ENCODE measurements at regions not wholly inside any gene's neighbourhood (a gene's known extent, or its start where the extent isn't known, plus 50 kb on each side); places are given as distances from the start of the nearest gene placed in this dataset.
"Not testable (repeated sequence)": the region's sequence is repeated elsewhere in the genome, so short reads cannot be mapped to it uniquely, and the experiment has no call there.

DNA sequence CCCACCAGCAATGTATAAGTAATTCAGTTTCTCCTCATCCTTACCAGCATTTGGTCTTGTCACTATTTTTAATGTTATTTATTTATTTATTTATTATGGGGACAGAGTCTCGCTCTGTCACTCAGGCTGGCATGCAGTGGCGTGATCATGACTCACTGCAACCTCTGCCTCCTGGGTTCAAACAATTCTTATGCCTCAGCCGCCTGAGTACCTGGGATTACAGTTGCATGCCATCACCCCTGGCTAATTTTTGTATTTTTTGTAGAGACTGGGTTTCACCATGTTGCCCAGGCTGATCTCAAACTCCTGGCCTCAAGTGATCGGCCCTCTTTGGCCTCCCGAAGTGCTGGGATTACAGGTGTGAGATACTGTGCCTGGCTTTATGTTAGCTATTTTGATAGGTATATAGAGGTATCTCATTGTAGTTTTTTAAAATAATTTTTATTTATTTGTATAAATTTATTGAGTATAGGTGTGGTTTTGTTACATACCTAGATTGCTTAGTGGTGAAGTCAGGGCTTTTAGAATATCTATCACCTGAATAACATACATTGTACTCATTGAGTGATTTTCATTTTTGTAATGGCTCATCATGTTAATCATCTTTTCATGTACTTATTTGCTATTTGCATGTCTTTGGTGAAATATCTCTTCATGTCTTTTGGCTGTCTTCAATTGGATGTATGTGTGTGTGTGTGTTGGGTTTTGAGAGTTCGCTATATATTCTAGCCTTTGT lies 53.3 kb downstream of the TANC2 start:
- no peak for DNase-seq

DNA sequence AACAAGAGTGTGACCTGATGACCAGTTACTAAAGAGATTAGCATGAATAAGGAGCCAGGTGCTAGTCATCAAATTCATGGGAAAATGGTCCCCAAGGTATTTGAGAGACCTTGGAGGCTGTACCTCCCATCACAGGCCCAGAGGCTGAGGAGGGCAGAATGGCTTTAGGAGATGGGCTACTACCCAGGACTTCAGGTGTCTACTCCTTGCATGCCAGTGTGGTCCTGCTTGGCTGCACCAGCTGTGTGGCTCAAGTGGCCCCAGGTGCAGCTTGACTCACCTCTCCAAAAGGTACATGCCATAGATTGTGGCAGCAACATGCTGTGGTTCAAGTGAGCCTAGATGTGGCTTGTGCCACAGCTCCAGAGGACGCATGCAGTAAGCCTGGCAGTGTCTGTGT lies 56.5 kb downstream of the TANC2 start:
- DNase-seq, result no peak

DNA sequence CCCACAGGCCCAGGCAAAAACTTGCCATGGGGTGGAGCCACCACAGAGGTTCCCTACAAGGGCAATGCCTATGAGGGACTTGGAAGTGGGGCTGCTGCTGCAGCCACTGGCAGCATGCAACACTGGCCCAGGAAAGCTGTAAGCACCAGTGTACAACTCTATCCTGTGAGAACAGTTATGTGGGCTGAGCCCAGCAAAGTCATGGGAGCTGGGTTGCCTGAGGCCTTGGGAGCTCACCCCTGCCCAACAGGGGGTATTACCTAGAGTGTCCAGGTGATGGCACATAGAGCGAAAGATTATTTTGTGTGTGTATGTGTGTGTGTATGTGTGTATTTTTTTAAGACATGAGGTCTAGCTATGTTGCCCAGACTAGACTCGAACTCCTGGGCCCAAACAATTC lies 57.0 kb downstream of the TANC2 start:
- no peak for DNase-seq

DNA sequence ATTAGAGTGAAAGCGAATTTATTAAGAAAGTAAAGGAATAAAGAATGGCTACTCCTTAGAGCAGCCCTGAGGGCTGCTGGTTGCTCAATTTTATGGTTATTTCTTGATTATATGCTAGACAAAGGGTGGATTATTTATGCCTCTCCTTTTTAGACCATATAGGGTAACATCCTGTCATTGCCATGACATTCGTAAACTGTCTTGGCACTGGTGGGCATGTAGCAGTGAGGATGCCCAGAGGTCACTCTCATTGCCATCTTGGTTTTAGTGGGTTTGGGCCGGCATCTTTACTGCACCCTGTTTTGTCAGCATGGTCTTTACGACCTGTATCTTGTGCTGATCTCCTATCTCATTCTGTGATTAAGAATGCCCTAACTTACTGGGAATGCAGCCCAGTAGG lies 58.2 kb downstream of the TANC2 start:
- DNase-seq, result no peak

DNA sequence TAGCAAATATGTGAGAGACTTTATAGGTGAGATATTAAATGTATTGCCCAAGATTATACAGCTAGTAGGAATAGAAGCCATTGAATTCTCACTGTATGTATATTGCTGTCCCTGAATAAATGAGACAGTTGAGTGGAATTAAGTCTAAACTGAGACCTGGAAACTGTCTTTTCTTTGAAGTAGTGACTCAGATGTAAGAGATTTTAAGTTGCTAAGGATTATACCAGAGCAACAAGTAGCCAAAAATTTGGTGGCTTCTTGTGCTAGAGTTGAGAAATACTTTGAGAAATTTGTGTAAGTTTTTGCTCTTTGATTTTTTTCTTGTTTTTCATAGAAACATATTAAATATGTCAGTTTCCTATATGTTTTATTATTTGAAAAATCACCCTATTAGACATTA lies 58.7 kb downstream of the TANC2 start:
- DNase-seq, result no peak

DNA sequence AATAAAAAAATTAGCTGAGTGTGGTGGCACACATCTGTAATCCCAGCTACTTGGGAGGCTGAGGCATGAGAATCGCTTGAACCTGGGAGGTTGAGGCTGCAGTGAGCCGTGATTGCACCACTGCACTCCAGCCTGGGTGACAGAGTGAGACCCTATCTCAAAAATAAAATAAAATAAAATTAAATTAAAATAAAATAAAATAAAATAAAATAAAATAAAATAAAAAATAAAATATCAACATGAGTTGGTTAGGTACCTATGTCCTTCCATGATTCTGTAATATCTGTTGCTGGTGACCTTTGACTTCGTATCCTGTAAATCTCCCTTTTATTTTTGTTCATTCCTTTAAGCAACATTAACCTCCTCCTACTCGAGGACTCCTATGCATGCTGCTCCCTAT lies 59.6 kb downstream of the TANC2 start:
- DNase-seq, result not testable (repeated sequence)

DNA sequence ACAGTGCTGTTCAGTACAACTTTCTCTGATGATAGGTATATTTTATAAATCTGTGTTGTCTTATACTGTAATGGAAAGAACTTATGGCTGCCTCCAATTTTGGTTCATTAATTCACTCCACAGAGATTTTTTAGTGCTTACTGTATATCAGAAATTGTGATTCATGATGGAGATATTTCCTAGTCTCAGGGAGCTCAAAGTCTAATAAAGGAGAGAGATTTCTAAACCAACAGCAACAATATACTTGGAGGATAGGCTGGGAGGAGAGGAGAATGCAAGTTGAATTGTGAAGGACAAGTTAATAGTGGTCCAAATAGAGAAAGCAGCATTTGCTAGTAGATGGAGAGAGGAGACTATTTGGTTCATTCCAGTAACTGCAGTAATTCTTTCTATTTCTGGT lies 63.5 kb downstream of the TANC2 start:
- no peak for DNase-seq

DNA sequence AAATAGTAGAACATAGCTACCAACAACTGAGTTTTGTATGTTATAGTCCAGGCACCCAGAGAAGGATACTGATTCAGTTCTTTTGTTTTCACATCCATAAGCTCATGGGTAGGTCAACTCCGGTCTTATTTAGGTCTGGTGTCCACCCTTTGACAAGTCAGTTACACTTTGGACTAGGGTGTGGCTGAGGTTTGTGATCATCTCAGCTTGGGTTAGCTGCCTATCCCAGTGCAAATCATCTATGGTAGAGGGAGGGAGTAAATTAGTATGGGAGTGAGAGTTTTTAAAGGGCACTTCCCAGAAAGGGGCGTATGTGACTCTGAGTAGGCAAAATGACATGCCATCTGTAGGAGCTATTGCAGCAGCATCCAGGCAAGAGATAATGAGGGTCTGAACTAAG lies 66.1 kb downstream of the TANC2 start:
- DNase-seq, result no peak

DNA sequence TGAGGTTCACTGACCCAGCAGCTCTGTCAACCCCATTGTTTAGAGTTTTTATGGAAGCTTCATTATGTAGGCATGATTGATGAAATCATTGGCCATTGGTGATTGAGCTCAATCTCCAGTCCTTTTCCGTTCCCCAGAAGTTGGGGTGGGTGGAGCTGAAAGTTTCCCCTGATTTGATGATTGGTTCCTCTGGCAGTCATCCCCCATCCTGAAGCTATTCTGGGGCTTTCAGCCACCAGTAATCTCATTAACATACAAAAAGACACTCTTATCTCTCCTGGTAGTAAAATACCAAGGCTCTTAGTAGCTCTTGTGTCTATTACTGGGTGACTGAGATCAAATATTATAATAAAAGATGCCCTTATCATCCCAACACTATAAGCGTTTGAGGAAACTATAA lies 67.1 kb downstream of the TANC2 start:
- DNase-seq, result no peak

DNA sequence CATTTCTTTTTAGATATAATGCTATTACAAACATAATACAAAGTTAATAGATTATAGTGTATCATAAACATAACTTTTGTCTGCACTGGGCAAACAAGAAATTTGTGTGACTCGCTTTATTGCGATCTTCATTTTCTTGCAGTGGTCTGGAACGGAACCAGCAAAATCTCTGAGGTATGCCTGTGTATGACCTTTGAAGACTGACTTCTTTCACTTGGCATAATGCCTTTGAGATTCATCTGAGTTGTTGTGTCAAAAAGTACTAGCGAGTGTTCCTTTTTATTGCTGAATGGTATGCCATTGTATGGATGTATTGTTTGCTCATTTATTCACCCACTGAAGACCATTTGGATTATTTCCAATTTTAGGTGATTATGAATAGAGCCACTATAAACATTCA lies 69.2 kb downstream of the TANC2 start:
- DNase-seq, result no peak

DNA sequence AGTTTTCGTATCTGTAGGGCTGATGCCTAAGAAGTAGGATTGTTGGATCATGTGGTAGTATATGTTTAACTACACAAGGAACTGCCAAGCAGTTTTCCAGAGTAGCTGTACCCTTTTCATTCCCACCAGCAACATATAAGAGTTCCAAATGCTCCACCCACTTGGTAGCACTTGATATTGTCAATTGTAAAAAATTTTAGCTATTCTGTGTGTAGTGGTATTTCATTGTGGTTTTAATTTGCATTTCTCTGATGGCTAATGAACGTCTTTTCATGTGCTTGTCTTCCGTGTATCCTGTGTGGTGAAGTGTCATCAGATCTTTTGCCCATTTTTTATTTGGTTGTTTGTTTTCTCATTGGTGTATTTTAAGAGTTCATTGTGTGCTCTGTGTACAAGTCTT lies 69.7 kb downstream of the TANC2 start:
- no peak for DNase-seq

DNA sequence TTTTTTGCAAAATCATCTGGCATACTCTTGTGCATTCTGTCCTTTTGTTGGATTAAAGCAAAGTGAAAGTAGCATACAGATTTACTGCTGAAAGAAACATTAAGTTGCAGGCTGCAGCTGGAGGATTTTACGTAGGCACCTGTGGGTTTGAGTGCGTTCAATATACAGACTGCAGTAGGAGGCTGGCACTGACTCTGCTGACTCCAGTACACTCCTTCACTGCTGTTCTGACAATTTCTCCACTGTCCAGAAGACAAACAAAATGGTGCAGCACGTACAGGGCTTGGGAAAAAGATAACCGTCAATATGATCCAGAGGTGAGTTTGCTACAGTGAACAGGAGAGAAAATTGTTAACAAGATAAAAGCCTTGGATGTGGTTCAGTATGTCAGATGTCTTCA lies 73.3 kb downstream of the TANC2 start:
- no peak for DNase-seq

DNA sequence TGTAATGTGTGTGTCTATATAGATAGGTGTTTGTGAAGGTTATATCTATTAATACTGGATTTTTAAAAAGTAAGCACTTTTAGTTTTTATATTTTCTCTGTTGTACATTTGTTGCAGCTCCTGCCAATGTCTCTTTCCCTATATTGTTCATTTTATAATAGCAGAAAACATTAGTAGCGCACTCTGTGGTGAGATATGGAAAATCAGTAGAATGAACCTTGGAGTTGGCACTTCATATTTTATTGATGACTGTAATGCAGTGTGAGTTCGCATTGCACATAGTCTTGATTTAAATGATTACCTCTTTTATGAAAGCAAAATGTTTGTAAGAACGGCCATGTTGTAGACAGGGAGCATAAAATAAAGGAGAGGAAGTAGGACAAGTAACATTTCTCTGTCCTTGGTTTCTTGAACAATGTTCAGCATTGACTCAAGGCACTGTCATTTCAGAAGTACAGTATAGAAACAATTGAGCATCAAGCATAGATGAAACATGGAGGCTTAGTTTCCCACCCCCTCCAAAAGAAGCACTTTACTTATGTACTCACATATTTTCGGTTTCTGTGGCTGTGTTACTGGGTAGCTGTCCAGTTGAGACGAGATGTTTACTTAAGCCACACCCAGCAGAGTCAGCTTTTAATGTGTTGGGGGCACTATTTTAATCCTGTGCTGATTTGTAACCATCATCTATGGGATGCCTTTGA lies 74.0 kb downstream of the TANC2 start:
- DNase-seq, result no peak

DNA sequence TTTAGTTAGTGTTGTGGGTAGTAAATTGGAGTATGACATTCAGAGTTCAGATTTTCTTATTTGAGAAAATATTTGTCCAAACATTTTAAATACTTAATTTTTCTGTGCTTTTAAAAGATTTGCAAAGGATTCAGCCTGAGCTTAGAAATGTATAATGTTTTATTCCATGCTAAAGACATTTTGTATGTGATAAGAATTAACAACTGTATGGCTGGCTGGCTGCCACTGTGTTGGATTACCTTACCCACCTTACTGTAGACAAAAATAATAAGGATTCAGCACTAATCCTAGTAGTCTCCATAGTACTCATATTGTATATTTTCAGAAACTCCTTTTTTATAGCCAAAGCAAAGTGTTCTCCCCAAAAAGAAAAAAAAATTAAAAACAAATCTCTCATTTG lies 74.8 kb downstream of the TANC2 start:
- no peak for DNase-seq

DNA sequence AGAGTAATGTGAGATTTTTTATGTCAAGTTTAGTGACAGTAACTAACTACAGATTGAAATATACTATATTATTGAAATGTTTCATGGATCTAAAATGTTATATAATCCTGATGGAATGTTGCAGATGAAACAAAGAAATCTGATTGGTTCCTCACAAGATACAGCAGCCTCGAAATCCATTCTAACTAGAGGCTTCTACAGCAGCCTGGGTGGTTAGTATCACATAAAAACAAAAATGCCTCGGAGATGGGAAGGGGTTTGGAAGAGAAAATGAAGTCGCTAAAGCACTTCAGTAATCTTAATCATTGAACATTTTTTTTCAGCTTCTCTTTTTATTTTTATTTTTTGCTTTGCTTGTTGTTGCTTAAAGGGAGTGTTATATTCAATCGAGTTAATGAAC lies 75.2 kb downstream of the TANC2 start:
- DNase-seq, result no peak

DNA sequence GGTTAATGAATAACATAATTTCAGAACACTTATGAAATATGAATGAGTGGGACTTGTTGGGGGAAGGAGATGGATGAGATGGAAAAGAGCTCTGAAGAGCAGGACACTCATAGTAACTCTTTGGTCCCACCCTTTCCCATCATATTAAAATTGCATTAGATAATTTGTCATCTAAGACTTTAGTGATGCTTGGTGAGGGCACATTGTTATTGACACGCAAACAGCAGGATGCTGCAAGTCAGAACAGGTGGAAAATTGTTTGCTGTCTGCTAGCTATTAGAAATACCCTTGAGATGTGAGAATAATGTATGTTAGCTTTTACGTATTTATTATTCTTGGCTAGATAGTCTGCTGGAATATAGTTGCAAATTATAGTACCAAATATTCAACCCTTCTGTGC lies 75.7 kb downstream of the TANC2 start:
- DNase-seq, result no peak

DNA sequence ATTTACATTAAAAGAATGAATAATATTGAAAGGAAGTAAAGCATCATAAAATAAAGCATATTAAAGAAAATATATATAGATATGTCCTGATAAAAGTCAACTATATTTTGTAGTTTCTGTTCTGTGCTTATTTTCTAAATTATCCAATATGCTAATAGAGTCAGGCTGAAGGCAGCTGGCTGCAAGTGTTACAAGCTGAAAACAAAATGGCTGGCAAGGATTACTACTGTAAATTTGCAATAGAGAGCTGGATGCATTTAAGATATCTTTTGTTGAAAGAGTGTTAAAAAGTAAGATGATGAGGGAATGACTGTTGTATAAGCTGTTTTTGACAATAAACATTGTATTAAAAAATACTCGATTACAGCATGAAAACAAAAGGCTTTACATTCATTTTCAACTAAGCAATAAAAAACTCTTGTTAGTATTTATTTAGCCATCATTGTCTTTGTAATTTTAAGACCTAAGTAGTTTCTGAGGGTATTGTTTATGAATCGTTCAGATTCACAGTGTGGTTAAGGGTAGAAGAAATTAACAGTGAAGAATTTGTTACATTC lies 76.3 kb downstream of the TANC2 start:
- no peak for DNase-seq

DNA sequence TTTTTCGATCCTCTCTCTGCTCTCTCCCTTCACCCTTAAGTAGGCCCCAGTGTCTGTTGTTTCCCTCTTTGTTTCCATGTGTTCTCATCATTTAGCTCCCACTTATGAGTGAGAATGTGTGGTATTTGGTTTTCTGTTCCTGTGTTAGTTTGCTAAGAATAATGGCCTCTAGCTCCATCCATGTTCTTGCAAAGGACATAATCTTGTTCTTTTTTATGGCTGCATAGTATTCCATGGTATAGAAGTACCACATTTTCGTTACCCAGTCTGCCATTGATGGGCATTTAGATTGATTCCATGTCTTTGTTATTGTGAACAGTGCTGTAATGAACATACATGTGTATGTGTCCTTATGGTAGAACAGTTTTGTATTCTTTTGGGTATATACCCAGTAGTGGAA lies 91.5 kb downstream of the TANC2 start:
- not testable (repeated sequence) for DNase-seq

DNA sequence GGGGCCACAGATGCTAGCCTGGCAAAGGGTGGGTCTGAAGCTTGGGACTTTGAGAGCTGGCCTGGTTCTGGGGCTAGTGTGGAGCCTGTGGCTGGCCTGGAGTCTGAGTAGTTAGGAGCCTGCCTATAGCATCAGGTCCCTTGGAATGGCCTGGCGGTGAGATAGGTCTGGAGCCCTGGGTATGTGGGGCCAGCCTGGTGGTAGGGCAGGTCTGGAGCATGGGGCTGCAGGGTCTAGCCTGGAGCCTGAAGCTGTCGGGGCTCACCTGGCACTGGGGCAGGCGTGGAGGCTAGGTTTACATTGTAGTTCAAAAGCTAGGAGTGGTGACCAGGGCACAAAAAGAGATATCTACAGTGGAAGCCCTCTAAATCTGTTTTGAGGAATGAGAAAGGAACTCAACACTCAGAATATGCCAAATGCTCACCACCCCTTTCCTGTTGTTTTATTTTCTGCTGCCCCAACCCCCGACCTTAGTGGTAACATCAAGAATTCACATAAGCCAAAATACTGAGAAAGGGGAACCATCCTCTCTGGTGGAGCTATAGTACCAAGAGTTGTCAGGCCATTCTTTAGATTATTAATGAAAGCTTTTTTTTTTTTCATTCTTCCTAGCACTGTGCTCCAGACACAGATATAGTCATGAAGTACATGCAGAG lies 100.3 kb downstream of the TANC2 start:
- no peak for DNase-seq

DNA sequence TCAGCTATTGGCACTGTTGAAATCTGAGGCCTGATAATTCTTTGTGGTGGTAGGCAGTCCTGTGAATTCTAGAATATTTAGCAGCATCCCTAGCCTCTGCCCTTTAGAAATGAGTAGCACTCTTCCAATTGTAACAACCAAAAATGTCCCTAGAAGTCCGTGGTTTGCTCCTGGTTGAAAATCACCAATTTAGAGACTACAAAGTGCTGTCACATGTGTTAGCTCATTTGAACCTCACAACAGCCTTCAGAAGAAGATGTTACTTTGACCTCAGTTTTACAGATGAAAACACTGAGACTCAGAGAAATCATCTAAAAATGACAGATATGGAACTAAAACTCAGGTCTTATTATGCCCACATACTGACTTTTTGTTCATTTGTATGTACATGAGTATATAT lies 103.2 kb downstream of the TANC2 start:
- DNase-seq, result no peak

DNA sequence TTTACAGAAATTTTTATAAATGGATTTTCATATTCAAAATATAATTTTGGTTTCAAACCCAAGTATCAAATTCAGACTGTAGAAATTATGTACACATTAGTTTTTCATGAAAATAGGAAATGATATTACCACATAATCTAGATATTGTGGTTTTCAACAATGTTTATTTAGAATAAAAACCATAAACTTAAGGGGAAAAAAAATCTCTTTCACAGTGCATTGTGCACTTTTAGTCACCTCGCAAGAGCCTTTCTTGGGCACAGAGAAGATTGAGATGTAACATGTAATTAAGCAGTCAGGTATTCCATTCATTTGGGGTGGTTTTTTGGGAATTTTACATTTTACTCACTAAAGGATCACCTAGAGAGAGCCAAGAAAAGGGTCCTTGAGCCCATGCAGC lies 104.0 kb downstream of the TANC2 start:
- no peak for DNase-seq

DNA sequence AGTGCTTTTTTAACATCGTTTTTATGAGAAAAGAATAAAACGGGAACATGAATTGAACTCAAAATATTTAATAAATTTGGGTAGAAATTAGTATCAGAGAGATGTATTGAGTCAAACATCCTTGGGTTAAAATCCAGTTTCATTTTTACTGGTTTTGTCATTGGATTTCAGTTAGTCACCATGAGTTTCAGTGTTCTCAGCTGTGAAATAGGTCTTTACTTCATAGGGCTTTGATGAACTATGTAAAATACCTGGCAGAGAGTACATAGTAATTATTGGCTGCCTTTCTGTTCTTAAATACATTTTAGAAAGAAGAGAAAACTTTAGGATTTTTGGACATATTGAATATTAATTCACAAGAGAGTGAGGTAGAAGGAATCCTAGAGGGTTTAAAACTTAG lies 105.8 kb downstream of the TANC2 start:
- DNase-seq, result no peak

DNA sequence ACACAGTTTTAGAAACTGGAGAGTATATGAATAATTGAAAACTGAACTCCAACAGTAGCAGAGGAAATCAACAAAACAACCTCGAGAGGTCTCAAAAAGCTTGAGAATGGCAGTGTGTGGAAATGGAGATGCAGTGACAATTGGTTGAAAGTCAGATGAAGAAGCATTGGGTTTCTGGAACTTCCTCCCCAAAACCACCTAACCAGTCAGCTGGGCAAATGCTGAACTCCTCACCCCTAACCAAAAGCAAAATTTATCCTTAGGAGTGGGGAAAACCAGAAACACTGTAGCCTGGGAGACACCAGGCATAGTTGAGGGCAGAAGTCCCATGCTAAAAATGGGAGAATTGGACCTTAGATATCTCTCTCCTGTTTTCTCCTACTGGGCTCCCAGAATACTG lies 109.9 kb downstream of the TANC2 start:
- no peak for DNase-seq

DNA sequence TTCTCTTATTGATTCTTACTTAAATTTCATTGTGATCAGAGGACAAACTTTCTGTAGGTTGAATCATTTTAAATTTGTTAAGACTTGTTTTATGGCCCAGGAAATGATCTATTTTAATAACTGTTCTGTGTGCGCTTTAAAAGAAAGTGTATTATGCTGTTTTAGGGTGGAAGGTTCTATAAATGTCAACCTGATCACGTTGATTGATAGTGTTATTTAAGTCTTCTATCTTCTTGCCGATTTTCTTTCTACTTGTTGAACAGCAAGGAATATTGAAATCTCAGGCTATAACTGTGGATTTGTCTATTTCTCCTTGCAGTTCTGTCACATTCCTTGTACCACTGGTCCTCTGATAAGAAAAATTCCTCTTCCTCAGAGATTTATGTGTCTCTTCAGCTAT lies 112.7 kb downstream of the TANC2 start:
- DNase-seq, result no peak

Measured in CD4-positive, alpha-beta T cell treated with Interleukin-17A for 1 hour (primary cell).